ENCODE measurements at regions not wholly inside any gene's neighbourhood (a gene's known extent, or its start where the extent isn't known, plus 50 kb on each side); places are given as distances from the start of the nearest gene placed in this dataset.
"Not testable (repeated sequence)": the region's sequence is repeated elsewhere in the genome, so short reads cannot be mapped to it uniquely, and the experiment has no call there.

- Histone ChIP-seq H3K4me1 (peaks cover 0 to 11% (median 10%) of the 10 kb centered on the region in 4 donors), H3K9me3 (peaks cover 0 to 3% (median 0%) of the 10 kb centered on the region in 3 donors), H3K36me3 (no peaks in the 10 kb centered on the region), H3K4me3 (no peak overlapping the region), H3K27ac (no peak overlapping the region), H3K27me3 (no peaks in the 10 kb centered on the region)
- no peak for DNase-seq
- intact Hi-C loops (cut with DNase I; ENCODE audit: low total_unique reads), result loop anchor here (10.0 kb wide), 1 partner anchor 60 kb away; no protein-coding TSS in a partner anchor
- TF ChIP-seq, protein P1, sequence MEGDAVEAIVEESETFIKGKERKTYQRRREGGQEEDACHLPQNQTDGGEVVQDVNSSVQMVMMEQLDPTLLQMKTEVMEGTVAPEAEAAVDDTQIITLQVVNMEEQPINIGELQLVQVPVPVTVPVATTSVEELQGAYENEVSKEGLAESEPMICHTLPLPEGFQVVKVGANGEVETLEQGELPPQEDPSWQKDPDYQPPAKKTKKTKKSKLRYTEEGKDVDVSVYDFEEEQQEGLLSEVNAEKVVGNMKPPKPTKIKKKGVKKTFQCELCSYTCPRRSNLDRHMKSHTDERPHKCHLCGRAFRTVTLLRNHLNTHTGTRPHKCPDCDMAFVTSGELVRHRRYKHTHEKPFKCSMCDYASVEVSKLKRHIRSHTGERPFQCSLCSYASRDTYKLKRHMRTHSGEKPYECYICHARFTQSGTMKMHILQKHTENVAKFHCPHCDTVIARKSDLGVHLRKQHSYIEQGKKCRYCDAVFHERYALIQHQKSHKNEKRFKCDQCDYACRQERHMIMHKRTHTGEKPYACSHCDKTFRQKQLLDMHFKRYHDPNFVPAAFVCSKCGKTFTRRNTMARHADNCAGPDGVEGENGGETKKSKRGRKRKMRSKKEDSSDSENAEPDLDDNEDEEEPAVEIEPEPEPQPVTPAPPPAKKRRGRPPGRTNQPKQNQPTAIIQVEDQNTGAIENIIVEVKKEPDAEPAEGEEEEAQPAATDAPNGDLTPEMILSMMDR (IDR thresholded peaks at IDR 0.05), result no peak
These were observed 65.9 kb upstream of the THBS1 start for GRCh38 chr15:39514933-39515332.

DNA sequence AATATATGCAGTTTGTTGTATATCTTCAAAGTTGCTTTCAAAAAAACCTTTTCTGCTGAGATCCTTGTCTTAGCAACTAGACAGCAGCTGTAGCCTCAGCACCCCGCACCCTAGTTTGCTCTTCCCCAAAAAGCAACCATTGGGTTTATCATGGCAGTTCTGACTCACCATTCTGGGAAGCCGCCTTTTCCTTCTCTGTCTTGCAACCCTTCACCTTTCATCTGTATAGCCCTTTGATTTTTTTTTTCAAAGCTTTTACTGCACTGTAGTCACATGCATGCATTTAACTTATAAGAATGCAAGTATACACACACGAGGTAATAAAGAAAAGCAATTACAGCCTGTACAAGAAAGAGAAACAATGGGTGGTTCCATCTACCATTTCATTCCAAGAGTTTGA, 65.1 kb upstream of the THBS1 start:
- intact Hi-C loops (cut with DNase I; ENCODE audit: low total_unique reads), result loop anchor here (10.0 kb wide), 1 partner anchor 59 kb away; no protein-coding TSS in a partner anchor
- Histone ChIP-seq H3K4me1 (peaks cover 0 to 11% (median 10%) of the 10 kb centered on the region in 4 donors), H3K9me3 (peaks cover 0 to 3% (median 0%) of the 10 kb centered on the region in 3 donors), H3K36me3 (no peaks in the 10 kb centered on the region), H3K27me3 (no peaks in the 10 kb centered on the region), H3K27ac (no peak overlapping the region), H3K4me3 (no peak overlapping the region)
- no peak for DNase-seq
- TF ChIP-seq, protein P1 (IDR thresholded peaks at IDR 0.05), result no peak

GRCh38 chr15:39517122-39517855, 63.6 kb upstream of the THBS1 start:
- H3K4me1 ChIP-seq, result no peaks in the 10 kb centered on the region
- intact Hi-C loops (cut with DNase I; ENCODE audit: low total_unique reads), result loop anchor here (10.0 kb wide), 1 partner anchor 58 kb away; no protein-coding TSS in a partner anchor

GRCh38 chr15:39523968-39524367, 56.9 kb upstream of the THBS1 start:
- H3K27ac ChIP-seq; intact Hi-C loops (cut with DNase I; ENCODE audit: low total_unique reads); DNase-seq; H3K4me3 ChIP-seq; H3K9me3 ChIP-seq; H3K36me3 ChIP-seq; H3K27me3 ChIP-seq; H3K4me1 ChIP-seq: not testable (repeated sequence)

More at GRCh38 chr15:39517122-39517855, 63.6 kb upstream of the THBS1 start:
- no peak overlapping the region for H3K27ac ChIP-seq
- no peak for DNase-seq
- H3K36me3 ChIP-seq, result no peaks in the 10 kb centered on the region
- H3K9me3 ChIP-seq, result peaks cover 0 to 3% (median 0%) of the 10 kb centered on the region in 3 donors
- TF ChIP-seq, protein P1 (IDR thresholded peaks at IDR 0.05), result no peak
- H3K4me3 ChIP-seq, result no peak overlapping the region
- no peaks in the 10 kb centered on the region for H3K27me3 ChIP-seq

DNA sequence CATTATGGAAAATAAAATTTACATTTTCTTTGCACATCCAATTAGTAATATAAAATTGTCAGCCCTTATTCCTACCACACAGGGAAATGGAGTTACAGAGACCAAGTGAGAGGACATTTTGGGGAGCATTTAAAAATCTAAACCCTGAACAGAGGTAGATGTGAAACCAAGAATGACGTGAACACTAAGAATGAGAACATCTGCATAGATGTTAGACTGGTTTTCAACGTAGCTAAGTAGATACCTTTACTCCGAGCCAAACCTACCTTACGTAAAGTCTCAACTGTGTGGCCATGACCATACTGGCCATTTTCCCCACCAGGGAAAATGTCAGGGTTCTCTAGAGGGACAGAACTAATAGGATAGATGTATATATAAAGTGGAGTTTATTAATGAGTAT, 51.4 kb upstream of the THBS1 start:
- Histone ChIP-seq H3K4me1 (peaks cover 0 to 8% (median 0%) of the 10 kb centered on the region in 4 donors), H3K36me3 (no peaks in the 10 kb centered on the region), H3K27ac (no peak overlapping the region), H3K9me3 (no peaks in the 10 kb centered on the region), H3K27me3 (no peaks in the 10 kb centered on the region), H3K4me3 (no peak overlapping the region)
- DNase-seq, result no peak
- intact Hi-C loops (cut with DNase I; ENCODE audit: low total_unique reads), result no loop called here
- TF ChIP-seq, protein P1 (IDR thresholded peaks at IDR 0.05), result no peak
